22Rv1 (cell line): ENCODE measurements at regions not wholly inside any gene's neighbourhood (a gene's known extent, or its start where the extent isn't known, plus 50 kb on each side); places are given as distances from the start of the nearest gene placed in this dataset.

Source experiments
- H3K27ac ChIP-seq: fragments of 450-650 bp; 2 replicates; pipeline ENCODE4 v1.5.1; 2017
- ZFX ChIP-seq: fragments of 450-650 bp; IDR thresholded peaks from 2 replicates; pipeline ENCODE4 v1.6.1; 2017; ENCODE audit warnings: antibody characterized with exemption, borderline replicate concordance
- TF ChIP-seq, protein P1 (sequence below): fragments of 450-650 bp; IDR thresholded peaks from 2 replicates; pipeline ENCODE4 v1.5.1; 2017; ENCODE audit warnings: mild to moderate bottlenecking

DNA sequence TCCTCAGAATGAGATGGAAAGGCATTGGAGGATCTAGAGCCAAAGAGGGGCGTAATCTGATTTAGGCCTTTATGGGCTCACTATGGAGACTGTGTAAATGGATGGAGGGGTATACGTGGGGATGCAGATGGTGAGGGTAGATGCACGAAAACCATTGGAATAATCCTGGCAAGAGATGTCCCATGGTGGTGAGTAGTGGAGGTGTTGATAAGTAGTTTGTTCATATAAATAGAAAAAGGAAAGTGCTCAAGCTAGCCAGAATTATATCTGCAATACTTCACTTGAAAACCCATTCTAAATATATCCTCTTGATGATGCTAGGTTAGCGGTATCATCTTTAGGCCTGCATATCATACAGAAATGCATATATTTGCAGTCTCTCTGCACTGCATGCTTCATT, 459.7 kb downstream of the CDH2 start:
- TF ChIP-seq, protein P1, sequence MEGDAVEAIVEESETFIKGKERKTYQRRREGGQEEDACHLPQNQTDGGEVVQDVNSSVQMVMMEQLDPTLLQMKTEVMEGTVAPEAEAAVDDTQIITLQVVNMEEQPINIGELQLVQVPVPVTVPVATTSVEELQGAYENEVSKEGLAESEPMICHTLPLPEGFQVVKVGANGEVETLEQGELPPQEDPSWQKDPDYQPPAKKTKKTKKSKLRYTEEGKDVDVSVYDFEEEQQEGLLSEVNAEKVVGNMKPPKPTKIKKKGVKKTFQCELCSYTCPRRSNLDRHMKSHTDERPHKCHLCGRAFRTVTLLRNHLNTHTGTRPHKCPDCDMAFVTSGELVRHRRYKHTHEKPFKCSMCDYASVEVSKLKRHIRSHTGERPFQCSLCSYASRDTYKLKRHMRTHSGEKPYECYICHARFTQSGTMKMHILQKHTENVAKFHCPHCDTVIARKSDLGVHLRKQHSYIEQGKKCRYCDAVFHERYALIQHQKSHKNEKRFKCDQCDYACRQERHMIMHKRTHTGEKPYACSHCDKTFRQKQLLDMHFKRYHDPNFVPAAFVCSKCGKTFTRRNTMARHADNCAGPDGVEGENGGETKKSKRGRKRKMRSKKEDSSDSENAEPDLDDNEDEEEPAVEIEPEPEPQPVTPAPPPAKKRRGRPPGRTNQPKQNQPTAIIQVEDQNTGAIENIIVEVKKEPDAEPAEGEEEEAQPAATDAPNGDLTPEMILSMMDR: no peak
- TF ChIP-seq ZFX: no peak
- no peak overlapping the region for H3K27ac ChIP-seq

DNA sequence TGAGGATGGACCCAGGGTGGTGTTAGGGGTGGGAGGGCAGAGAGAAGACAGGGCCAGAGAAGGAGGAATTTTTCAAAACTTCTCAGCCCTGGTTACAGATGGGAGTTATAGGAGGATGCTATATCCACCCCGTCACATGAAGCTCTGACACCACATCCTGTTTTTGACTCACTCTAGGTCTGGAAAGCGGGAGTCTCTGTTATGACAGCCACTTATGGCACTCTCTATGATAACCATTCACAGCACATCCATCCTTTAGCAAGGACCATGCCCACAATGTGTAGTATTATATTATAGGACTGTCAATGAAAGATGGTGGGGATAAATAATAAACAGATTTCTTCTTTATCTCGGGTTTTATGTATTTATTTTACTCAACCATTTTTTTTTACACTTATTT, 461.2 kb downstream of the CDH2 start:
- no peak for TF ChIP-seq ZFX
- TF ChIP-seq, protein P1: no peak
- no peak overlapping the region for H3K27ac ChIP-seq

DNA sequence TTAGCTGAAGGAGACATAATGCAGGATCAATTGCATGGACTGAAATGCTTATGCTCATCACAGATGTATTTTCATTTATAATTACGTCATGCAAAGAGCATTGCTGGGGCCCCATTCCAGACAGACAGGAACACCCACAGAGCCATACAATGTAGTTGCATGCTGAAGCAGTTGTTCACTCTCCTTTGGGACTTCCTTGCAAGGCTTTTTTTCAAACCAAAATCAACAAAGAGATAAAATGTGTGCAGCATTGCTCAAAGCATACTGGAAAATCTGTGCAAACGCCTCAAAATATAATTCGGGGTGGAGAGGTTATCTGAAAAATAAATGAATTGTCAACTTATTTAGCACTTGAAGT, 463.2 kb downstream of the CDH2 start:
- no peak overlapping the region for H3K27ac ChIP-seq
- TF ChIP-seq, protein P1: no peak
- TF ChIP-seq ZFX: no peak

DNA sequence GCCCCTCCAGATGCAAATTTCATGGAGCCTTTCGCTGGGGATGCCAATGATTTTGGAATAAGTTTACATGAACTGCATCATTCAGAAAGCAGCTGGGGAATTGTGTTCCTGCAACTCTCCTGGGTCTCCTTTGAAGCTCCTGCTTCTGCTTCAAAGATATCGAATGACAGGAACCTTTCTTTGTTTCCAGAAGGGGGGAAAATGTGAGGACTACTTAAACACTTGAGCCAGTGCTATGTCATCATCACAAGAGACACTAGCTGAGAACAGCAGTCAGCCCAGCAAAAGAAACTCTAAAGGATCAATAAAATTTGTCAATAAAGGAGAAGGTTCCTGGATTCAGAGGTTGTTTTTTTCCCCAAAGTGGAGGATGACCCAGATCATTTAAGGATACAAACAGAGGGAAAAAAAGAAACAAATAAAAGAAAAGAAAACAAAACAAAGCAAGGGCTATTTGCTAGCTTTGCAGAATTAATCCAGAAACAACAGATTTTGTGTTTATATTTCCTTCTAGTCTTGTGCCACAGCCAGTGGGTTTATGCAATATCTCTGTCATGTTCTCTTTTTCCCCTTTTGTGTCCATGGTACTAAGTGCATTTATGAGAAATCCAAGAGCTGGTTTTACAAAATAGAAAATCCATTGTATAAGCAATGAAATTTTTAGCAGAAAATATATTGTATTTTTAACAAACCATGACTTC, 463.7 kb downstream of the CDH2 start:
- no peak for TF ChIP-seq ZFX
- TF ChIP-seq, protein P1: no peak
- H3K27ac ChIP-seq: no peak overlapping the region

DNA sequence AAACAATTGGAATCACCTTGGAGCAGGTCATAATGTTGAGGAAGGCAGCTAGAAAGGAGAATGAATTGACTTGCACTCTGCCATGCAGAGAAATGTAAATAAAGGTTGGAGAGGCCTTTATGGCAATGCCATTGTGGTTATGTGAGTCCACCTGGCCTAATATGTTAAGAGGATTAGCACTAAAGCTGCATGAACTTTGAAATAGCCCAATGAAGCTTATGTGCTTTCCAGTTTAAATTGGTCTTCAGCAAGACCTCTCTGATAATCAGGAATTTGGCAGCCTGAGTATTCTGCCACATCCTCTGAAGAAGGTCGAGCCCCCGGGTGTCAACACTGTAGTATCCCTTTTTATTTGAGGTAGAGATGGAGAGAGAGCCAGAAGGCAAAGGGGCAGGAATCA, 464.9 kb downstream of the CDH2 start:
- no peak for TF ChIP-seq ZFX
- TF ChIP-seq, protein P1: no peak
- no peak overlapping the region for H3K27ac ChIP-seq

DNA sequence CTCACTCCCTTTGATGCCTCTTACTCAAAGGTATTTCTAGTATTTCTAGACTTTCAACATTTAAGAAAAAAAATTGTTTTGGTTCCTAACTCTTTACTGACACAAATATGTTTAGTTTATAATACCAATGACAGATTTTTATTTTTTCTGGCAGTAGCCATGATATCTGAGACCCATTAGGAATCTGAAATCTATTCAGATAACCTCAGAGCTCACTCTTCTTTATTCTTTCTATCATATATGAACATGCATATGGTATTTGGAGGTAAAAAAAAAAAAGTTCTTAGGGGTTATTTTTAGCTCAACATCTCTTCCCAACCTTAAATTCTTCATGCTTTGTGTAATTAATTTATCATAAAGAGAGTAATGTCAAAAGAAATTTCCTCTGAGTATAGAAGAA, 465.5 kb downstream of the CDH2 start:
- TF ChIP-seq, protein P1: no peak
- no peak for TF ChIP-seq ZFX
- no peak overlapping the region for H3K27ac ChIP-seq

DNA sequence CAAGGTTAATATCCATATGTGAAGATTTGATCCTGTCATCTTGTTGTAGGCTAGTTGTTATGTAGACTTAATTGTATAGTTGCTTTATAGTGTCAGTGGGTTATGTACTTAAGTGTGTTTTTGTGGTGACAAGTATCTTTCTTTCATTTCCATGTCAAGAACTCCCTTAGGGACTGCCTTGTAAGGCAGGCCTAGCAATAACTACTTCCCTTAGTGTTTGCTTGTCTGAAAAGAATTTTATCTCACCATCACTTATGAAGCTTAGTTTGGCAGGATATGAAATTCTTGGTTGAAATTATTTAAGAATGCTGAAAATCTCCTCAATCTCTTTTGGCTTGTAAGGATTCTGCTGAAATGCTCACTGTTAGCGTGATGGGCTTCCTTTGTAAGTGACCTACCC, 467.6 kb downstream of the CDH2 start:
- no peak for TF ChIP-seq ZFX
- TF ChIP-seq, protein P1: no peak

More for the DNA sequence above, 467.6 kb downstream of the CDH2 start:
- no peak overlapping the region for H3K27ac ChIP-seq
